ENCODE measurements at regions not wholly inside any gene's neighbourhood (a gene's known extent, or its start where the extent isn't known, plus 50 kb on each side); places are given as distances from the start of the nearest gene placed in this dataset.

DNA sequence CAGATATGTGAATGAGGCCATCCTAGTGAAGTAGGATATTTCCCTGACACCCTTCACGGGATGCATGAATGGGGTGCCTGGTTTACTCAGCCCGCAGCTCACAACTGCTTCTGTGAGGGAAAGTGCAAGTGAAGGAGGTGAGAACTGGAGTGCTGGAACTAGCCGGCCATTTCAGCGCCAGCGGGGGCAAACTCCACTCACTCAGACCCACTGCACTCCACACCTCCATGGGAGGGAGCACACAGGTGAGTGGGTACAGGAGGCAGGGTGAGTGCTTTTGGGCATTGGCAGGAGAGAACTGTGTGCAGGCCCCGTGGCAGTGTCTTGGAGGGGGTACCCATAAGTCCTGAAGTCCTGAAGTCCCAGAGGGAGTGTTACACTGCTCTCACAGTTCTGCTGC is 1008.4 kb downstream of the SLC6A15 start:
- Histone ChIP-seq H3K4me1 (ENCODE audit: control insufficient read depth in 2 of 2, insufficient read depth in 2 of 2, low read length in 2 of 2) (no peaks in the 10 kb centered on the region), H3K9ac (ENCODE audit: low read length) (no peak overlapping the region), H3K9me3 (ENCODE audit: control extremely low read depth in 1 of 3, control insufficient read depth in 2 of 3, insufficient read depth in 1 of 3, low read length in 2 of 3) (peaks cover 0 to 4% (median 0%) of the 10 kb centered on the region in 3 donors), H3K4me2 (replicated peaks; ENCODE audit: low read depth, low read length, poor library complexity, severe bottlenecking) (no peak overlapping the region), H3K27me3 (replicated peaks in 1 of 4; ENCODE audit: control extremely low read depth in 1 of 4, control insufficient read depth in 3 of 4, insufficient read depth in 4 of 4, low read length in 3 of 4) (no peaks in the 10 kb centered on the region), H3K27ac (ENCODE audit: low read length in 2 of 2) (no peak overlapping the region), H2AFZ (ENCODE audit: insufficient read depth, low read depth, low read length, poor library complexity, severe bottlenecking) (no peak overlapping the region), H3K36me3 (replicated peaks in 1 of 2; ENCODE audit: control extremely low read depth in 1 of 2, control insufficient read depth in 1 of 2, extremely low read depth in 1 of 2, insufficient read depth in 2 of 2, low read length in 1 of 2) (no peaks in the 10 kb centered on the region), H3K4me3 (ENCODE audit: control extremely low read depth in 1 of 5, extremely low read depth in 1 of 5, insufficient read depth in 1 of 5, low read depth in 2 of 5, low read length in 4 of 5) (no peak overlapping the region), H3K79me2 (ENCODE audit: control insufficient read depth, insufficient read depth, low read length) (no peaks in the 10 kb centered on the region), H4K20me1 (ENCODE audit: control insufficient read depth, insufficient read depth, low read length, poor library complexity, severe bottlenecking) (no peaks in the 10 kb centered on the region)
- CTCF ChIA-PET, result no interaction called here
- TF ChIP-seq EZH2 (IDR thresholded peaks at IDR 0.05; ENCODE audit: borderline replicate concordance, insufficient read depth, low read depth, low read length, poor library complexity, severe bottlenecking), result no peak
- TF ChIP-seq, protein P1, sequence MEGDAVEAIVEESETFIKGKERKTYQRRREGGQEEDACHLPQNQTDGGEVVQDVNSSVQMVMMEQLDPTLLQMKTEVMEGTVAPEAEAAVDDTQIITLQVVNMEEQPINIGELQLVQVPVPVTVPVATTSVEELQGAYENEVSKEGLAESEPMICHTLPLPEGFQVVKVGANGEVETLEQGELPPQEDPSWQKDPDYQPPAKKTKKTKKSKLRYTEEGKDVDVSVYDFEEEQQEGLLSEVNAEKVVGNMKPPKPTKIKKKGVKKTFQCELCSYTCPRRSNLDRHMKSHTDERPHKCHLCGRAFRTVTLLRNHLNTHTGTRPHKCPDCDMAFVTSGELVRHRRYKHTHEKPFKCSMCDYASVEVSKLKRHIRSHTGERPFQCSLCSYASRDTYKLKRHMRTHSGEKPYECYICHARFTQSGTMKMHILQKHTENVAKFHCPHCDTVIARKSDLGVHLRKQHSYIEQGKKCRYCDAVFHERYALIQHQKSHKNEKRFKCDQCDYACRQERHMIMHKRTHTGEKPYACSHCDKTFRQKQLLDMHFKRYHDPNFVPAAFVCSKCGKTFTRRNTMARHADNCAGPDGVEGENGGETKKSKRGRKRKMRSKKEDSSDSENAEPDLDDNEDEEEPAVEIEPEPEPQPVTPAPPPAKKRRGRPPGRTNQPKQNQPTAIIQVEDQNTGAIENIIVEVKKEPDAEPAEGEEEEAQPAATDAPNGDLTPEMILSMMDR (IDR thresholded peaks at IDR 0.05), result no peak
- Mint-ChIP-seq H3K9me3 (ENCODE audit: insufficient read depth) (peaks cover 6% of the 10 kb centered on the region), H3K27me3 (no peaks in the 10 kb centered on the region), H3K4me3 (no peak overlapping the region), H3K27ac (no peak overlapping the region), H3K4me1 (no peaks in the 10 kb centered on the region)
- POLR2A ChIA-PET, result no interaction called here
- ATAC-seq (ENCODE audit: low read depth) (no peak), DNase-seq (no peak)
- WGBS (ENCODE audit: insufficient coverage), result 71% methylated on average over 1 of the region's 6 CpGs
- intact Hi-C loops (cut with micrococcal nuclease), result no loop called here

GRCh38 chr12:83896416-83896815 is 1016.2 kb downstream of the SLC6A15 start:
- ChIA-PET POLR2A (no interaction called here), CTCF (no interaction called here)
- Mint-ChIP-seq H3K9me3 (ENCODE audit: insufficient read depth) (peaks cover 2% of the 10 kb centered on the region), H3K4me3 (no peak overlapping the region), H3K27me3 (no peaks in the 10 kb centered on the region), H3K4me1 (no peaks in the 10 kb centered on the region), H3K27ac (no peak overlapping the region)
- H3K4me1 ChIP-seq (ENCODE audit: control insufficient read depth in 2 of 2, insufficient read depth in 2 of 2, low read length in 2 of 2), result no peaks in the 10 kb centered on the region
- no peaks in the 10 kb centered on the region for H3K36me3 ChIP-seq (replicated peaks in 1 of 2; ENCODE audit: control extremely low read depth in 1 of 2, control insufficient read depth in 1 of 2, extremely low read depth in 1 of 2, insufficient read depth in 2 of 2, low read length in 1 of 2)
- no peak overlapping the region for H2AFZ ChIP-seq (ENCODE audit: insufficient read depth, low read depth, low read length, poor library complexity, severe bottlenecking)
- H3K4me3 ChIP-seq (ENCODE audit: control extremely low read depth in 1 of 5, extremely low read depth in 1 of 5, insufficient read depth in 1 of 5, low read depth in 2 of 5, low read length in 4 of 5), result no peak overlapping the region
- no peaks in the 10 kb centered on the region for H3K27me3 ChIP-seq (replicated peaks in 1 of 4; ENCODE audit: control extremely low read depth in 1 of 4, control insufficient read depth in 3 of 4, insufficient read depth in 4 of 4, low read length in 3 of 4)
- no peak overlapping the region for H3K27ac ChIP-seq (ENCODE audit: low read length in 2 of 2)
- H3K9ac ChIP-seq (ENCODE audit: low read length), result no peak overlapping the region
- WGBS (ENCODE audit: insufficient coverage), result no CpG with 5 or more reads among the region's 2 CpGs
- H3K79me2 ChIP-seq (ENCODE audit: control insufficient read depth, insufficient read depth, low read length), result no peaks in the 10 kb centered on the region
- no peak overlapping the region for H3K4me2 ChIP-seq (replicated peaks; ENCODE audit: low read depth, low read length, poor library complexity, severe bottlenecking)
- no peak for ATAC-seq (ENCODE audit: low read depth)
- TF ChIP-seq, protein P1 (IDR thresholded peaks at IDR 0.05), result no peak
- no peak for TF ChIP-seq EZH2 (IDR thresholded peaks at IDR 0.05; ENCODE audit: borderline replicate concordance, insufficient read depth, low read depth, low read length, poor library complexity, severe bottlenecking)
- H4K20me1 ChIP-seq (ENCODE audit: control insufficient read depth, insufficient read depth, low read length, poor library complexity, severe bottlenecking), result no peaks in the 10 kb centered on the region
- H3K9me3 ChIP-seq (ENCODE audit: control extremely low read depth in 1 of 3, control insufficient read depth in 2 of 3, insufficient read depth in 1 of 3, low read length in 2 of 3), result no peaks in the 10 kb centered on the region
- intact Hi-C loops (cut with micrococcal nuclease), result no loop called here
- no peak for DNase-seq

Measured in B cell (primary cell).